Keratinocyte (primary cell): ENCODE measurements at regions not wholly inside any gene's neighbourhood (a gene's known extent, or its start where the extent isn't known, plus 50 kb on each side); places are given as distances from the start of the nearest gene placed in this dataset.

ENCODE experiments used
- DNase-seq: peaks from one replicate; pipeline ENCODE4 v3.0.0-alpha.2; 2011; ENCODE audit warnings: low read depth, missing footprints, low spot score
- FAIRE-seq: peaks from 2 replicates; lab custom pipeline; 2011; peaks lifted over from hg19 to GRCh38; lab: Jason Lieb, UNC
- H2AFZ ChIP-seq: 2 replicates; pipeline ENCODE4 v1.6.0; 2012; ENCODE audit warnings: low read length, control low read depth, inconsistent platforms; ENCODE audit not compliant: control insufficient read depth
- H3K27ac ChIP-seq: 2 replicates; pipeline ENCODE4 v1.5.1; 2011; ENCODE audit warnings: low read length; ENCODE audit not compliant: control insufficient read depth, insufficient read depth
- H3K27me3 ChIP-seq: 3 replicates; pipeline ENCODE4 v1.6.0; 2011; ENCODE audit warnings: low read length; ENCODE audit not compliant: control insufficient read depth, insufficient read depth; ENCODE audit errors: extremely low read depth
- H3K36me3 ChIP-seq, 2 experiments: 2 replicates in 1 of 2; 3 replicates in 1 of 2; pipeline ENCODE4 v1.5.1; 2011; ENCODE audit warnings: low read length in 2 of 2, mild to moderate bottlenecking in 1 of 2; ENCODE audit not compliant: control insufficient read depth in 2 of 2, insufficient read depth in 2 of 2; ENCODE audit errors: extremely low read depth in 1 of 2
- H3K4me1 ChIP-seq: 3 replicates; pipeline ENCODE4 v1.5.1; 2011; ENCODE audit warnings: low read length; ENCODE audit not compliant: control insufficient read depth, insufficient read depth; ENCODE audit errors: extremely low read depth
- H3K4me2 ChIP-seq: 3 replicates; pipeline ENCODE4 v1.6.0; 2011; ENCODE audit warnings: low read depth, low read length; ENCODE audit not compliant: control insufficient read depth, insufficient read depth; ENCODE audit errors: extremely low read depth
- H3K4me3 ChIP-seq, 3 experiments: fragments of 200-600 bp in 1 of 3; sonication (generic) in 1 of 3; 2 replicates in 2 of 3; 3 replicates in 1 of 3; pipeline ENCODE4 v1.5.1; 2011 to 2016; ENCODE audit warnings: low read length in 3 of 3, mild to moderate bottlenecking in 3 of 3, control low read depth in 2 of 3, inconsistent platforms in 1 of 3, low read depth in 1 of 3, mixed read lengths in 1 of 3, mixed run types in 1 of 3, moderate library complexity in 1 of 3; ENCODE audit not compliant: control insufficient read depth in 2 of 3, insufficient read depth in 2 of 3; ENCODE audit errors: extremely low read depth in 1 of 3
- H3K79me2 ChIP-seq: 2 replicates; pipeline ENCODE4 v1.6.0; 2012; ENCODE audit warnings: low read length; ENCODE audit not compliant: control insufficient read depth, insufficient read depth
- H3K9ac ChIP-seq: 3 replicates; pipeline ENCODE4 v1.6.0; 2011; ENCODE audit warnings: low read length; ENCODE audit not compliant: control insufficient read depth, insufficient read depth; ENCODE audit errors: extremely low read depth
- H3K9me1 ChIP-seq: 3 replicates; pipeline ENCODE4 v1.6.0; 2011; ENCODE audit warnings: low read length; ENCODE audit not compliant: control insufficient read depth, insufficient read depth; ENCODE audit errors: extremely low read depth
- H3K9me3 ChIP-seq: 2 replicates; pipeline ENCODE4 v1.5.1; 2012; ENCODE audit warnings: low read depth, low read length; ENCODE audit not compliant: control insufficient read depth
- H4K20me1 ChIP-seq: 3 replicates; pipeline ENCODE4 v1.6.0; 2011; ENCODE audit warnings: low read length; ENCODE audit not compliant: control insufficient read depth, insufficient read depth; ENCODE audit errors: extremely low read depth
- EZH2 ChIP-seq: IDR thresholded peaks from one replicate; pipeline ENCODE4 v1.6.1; 2012; ENCODE audit warnings: inconsistent platforms, mild to moderate bottlenecking, low read length, moderate library complexity
- dilution Hi-C: fragments of 300-500 bp; cut with MboI; formaldehyde crosslinking; loops from one replicate; pipeline ENCODE4 v1.7.0; 2020; ENCODE audit warnings: low sequenced_read_pairs; ENCODE audit not compliant: extremely low pct_ligation_motif_present
- TF ChIP-seq, protein P1 (sequence below), 3 experiments: IDR thresholded peaks in 1 of 3; conservative IDR thresholded peaks in 1 of 3; optimal IDR thresholded peaks in 1 of 3; 2 replicates in 2 of 3; 3 replicates in 1 of 3; pipeline versions ENCODE3 to v1.5.1; 2011; ENCODE audit warnings: low read length in 3 of 3, mild to moderate bottlenecking in 3 of 3, moderate library complexity in 2 of 3, control low read depth in 1 of 3, inconsistent platforms in 1 of 3; ENCODE audit not compliant: insufficient read depth in 2 of 3; ENCODE audit errors: extremely low read depth in 1 of 3

DNA sequence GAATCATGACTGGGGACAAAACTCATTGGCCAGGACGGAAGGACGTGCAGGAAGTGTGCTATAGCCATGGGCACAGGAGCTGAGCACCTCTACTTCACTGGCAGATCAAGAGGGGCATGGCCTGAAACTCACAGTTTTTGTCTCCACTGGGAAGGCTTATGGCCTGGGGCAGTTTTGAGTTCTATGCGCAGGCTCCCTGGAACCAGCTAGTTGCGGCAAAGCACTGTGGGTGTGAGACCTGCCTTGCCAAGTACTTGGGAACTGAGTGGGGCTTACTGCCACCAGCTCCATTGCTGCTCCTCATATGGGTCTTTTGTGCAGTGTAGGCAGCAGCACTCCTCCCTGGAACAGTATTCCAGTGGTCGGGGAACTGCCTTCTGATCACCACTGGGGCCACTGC lies 282.6 kb upstream of the EYS start:
- Histone ChIP-seq H3K9me3 (peaks cover 1% of the 10 kb centered on the region), H3K4me2 (no peak overlapping the region), H4K20me1 (no peaks in the 10 kb centered on the region), H3K4me1 (no peaks in the 10 kb centered on the region), H3K27me3 (no peaks in the 10 kb centered on the region), H3K36me3 (no peaks in the 10 kb centered on the region), H2AFZ (no peak overlapping the region), H3K9ac (no peak overlapping the region), H3K27ac (no peak overlapping the region), H3K9me1 (no peaks in the 10 kb centered on the region), H3K4me3 (no peak overlapping the region), H3K79me2 (no peaks in the 10 kb centered on the region)
- TF ChIP-seq EZH2: no peak
- TF ChIP-seq, protein P1, sequence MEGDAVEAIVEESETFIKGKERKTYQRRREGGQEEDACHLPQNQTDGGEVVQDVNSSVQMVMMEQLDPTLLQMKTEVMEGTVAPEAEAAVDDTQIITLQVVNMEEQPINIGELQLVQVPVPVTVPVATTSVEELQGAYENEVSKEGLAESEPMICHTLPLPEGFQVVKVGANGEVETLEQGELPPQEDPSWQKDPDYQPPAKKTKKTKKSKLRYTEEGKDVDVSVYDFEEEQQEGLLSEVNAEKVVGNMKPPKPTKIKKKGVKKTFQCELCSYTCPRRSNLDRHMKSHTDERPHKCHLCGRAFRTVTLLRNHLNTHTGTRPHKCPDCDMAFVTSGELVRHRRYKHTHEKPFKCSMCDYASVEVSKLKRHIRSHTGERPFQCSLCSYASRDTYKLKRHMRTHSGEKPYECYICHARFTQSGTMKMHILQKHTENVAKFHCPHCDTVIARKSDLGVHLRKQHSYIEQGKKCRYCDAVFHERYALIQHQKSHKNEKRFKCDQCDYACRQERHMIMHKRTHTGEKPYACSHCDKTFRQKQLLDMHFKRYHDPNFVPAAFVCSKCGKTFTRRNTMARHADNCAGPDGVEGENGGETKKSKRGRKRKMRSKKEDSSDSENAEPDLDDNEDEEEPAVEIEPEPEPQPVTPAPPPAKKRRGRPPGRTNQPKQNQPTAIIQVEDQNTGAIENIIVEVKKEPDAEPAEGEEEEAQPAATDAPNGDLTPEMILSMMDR (optimal IDR thresholded peaks at IDR 0.05 in 1 of 3, IDR thresholded peaks at IDR 0.05 in 1 of 3, conservative IDR thresholded peaks at IDR 0.05 in 1 of 3; ENCODE audit: extremely low read depth in 1 of 3, insufficient read depth in 2 of 3, low read length in 3 of 3): no peak
- FAIRE-seq (no peak), DNase-seq (no peak)
- dilution Hi-C loops: no loop called here

DNA sequence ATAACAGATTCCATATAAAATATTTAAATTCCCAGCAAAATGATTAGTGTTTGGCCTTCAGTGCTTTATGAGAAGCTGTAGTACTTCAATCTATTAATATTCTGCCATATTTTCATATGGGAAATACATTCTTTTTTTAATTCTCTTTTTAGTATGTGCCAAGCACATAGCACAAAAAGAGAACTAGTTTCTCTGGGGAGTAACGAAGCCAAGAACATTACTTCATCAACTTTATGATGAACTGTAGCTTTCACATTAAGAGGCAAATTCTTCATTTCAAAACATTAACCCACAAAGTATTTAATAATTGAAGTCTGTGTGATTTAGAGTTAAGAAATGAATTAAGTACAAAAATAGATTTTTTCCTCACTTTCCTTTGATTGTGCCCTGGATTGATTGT lies 281.0 kb upstream of the EYS start:
- no peak for FAIRE-seq
- TF ChIP-seq, protein P1 (optimal IDR thresholded peaks at IDR 0.05 in 1 of 3, IDR thresholded peaks at IDR 0.05 in 1 of 3, conservative IDR thresholded peaks at IDR 0.05 in 1 of 3; ENCODE audit: extremely low read depth in 1 of 3, insufficient read depth in 2 of 3, low read length in 3 of 3): no peak
- TF ChIP-seq EZH2: no peak
- no peak overlapping the region for H2AFZ ChIP-seq

More for the DNA sequence above, 281.0 kb upstream of the EYS start:
- no peak overlapping the region for H3K27ac ChIP-seq
- no peak overlapping the region for H3K4me2 ChIP-seq
- no peaks in the 10 kb centered on the region for H4K20me1 ChIP-seq
- DNase-seq: no peak
- no peak overlapping the region for H3K9ac ChIP-seq
- H3K79me2 ChIP-seq: no peaks in the 10 kb centered on the region
- H3K4me1 ChIP-seq: no peaks in the 10 kb centered on the region
- no peaks in the 10 kb centered on the region for H3K36me3 ChIP-seq
- no peak overlapping the region for H3K4me3 ChIP-seq
- H3K9me3 ChIP-seq: peaks cover 1% of the 10 kb centered on the region
- no peaks in the 10 kb centered on the region for H3K27me3 ChIP-seq
- dilution Hi-C loops: no loop called here
- no peaks in the 10 kb centered on the region for H3K9me1 ChIP-seq
